GM12891 (cell line): ENCODE measurements at regions not wholly inside any gene's neighbourhood (a gene's known extent, or its start where the extent isn't known, plus 50 kb on each side); places are given as distances from the start of the nearest gene placed in this dataset.

Experiments
- POLR2A ChIP-seq: IDR thresholded peaks from 2 replicates; pipeline ENCODE4 v1.6.1; 2011; ENCODE audit warnings: low read depth, low read length, control low read depth
- POLR2AphosphoS5 ChIP-seq: IDR thresholded peaks from 2 replicates; pipeline ENCODE4 v1.6.1; 2011; ENCODE audit warnings: low read depth, low read length, control low read depth
- POU2F2 ChIP-seq: IDR thresholded peaks from 2 replicates; pipeline ENCODE4 v1.6.1; 2011; ENCODE audit warnings: low read depth, mild to moderate bottlenecking, control low read depth, low read length, moderate library complexity
- TAF1 ChIP-seq: IDR thresholded peaks from 2 replicates; pipeline ENCODE4 v1.6.1; 2011; ENCODE audit warnings: low read depth, low read length, control low read depth

GRCh38 chr15:100801256-100801900 is 78.3 kb upstream of the ALDH1A3 start:
- no peak for TF ChIP-seq POLR2AphosphoS5
- TF ChIP-seq POLR2A = no peak
- no peak for TF ChIP-seq TAF1
- no peak for TF ChIP-seq POU2F2
